ENCODE measurements at regions not wholly inside any gene's neighbourhood (a gene's known extent, or its start where the extent isn't known, plus 50 kb on each side); places are given as distances from the start of the nearest gene placed in this dataset.

DNA sequence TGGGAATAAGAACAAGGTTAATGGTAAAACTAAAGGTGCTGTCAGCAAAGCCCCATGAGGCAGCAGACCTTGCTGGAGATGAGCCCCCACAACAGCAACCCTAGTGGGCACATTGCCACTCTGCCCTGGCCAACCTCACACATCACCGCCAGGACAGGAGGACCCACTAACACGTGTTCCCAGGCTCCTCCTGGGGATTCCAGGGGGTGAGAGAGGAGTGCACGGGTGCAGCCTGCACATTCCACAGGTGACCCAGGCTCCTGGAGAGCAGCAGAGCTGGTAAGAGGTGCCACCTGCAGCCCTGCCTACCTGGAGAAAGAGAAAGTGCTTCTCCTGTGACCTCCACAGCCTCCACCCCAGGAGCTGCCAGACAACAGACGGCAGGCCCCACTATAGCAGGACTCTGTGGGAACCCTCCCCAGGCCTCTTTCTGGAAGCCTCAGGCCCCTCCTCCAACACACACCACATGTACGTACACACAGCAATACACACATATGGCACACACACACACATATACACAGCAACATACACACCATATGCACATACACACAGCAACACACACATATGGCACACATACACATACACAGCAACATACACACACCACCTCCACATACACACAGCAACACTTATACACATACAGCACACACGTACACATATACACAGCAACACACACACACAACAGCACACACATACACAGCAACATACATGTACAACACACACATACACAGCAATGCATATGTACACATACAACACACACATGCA, 187.1 kb downstream of the GLI2 start:
- no peak for DNase-seq

DNA sequence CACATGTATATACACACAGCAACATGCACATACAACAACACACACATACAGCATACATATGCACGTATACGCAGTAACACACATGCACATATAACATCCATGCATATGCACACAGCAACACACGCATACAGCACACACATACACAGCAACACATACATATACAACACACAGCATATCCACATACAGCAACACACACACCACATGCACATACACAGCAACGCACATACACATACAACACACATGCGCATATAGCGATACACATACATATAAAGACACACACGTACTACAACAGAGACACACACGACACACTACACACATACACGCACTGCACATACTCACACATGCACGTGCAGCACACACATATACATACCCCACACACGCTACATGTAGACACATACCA, 187.8 kb downstream of the GLI2 start:
- no peak for DNase-seq

DNA sequence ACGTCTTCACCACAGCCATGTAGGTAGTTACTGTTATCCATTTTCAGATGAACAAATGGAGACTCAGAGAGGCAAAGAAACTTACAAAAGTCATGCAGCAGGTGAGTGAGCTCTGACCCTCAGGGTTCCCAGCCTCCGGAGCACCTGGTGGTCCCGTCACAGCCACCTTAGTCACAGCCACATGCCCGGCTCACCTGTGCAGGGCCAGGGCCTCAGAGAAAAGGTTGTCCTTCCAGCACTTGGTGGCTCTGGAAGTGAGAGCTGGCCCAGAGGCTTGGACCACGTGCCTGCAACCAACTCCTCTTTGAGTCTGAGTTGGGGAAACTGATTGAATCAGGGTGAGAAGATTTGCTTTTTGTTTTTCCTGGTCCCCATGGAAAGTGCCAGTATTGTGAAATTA, 189.3 kb downstream of the GLI2 start:
- DNase-seq, result no peak

DNA sequence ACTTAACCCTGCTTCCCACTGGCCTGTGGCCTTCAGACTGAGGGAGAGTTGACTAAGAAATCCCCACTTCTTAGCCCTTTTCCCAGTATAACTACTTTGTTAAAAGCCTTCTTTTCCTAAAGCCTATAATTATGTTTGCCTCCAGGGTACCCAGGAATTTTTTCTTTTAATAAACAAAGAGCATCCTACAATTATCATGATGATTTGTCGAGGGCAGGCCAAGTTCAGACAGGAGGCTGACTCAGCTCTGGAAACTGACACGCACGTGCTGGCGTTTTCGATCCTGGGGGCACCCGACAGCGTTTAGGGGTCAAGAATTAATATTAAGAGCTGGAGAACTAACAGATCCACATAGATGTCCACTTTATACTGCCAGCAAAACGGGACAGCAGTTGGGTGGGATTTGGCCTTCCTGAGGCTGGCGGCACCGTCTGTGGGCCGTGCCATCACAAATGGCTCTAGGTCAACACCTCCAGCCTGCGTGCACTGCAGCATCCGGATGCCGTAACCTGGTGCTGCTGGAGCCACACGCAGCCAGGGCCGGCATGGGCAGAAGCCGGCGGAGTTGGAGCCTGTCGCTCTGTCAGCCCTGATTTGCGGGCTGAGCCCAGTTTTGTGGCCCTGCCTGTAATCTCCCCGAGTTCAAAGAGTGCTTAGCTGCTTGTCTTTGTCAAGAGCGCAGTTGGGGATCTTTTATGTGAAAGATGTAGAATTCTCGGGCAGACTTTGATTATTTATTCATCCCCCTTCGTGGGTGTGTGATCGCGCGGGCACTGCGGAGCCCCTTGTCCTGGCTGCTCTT, 191.0 kb downstream of the GLI2 start:
- no peak for DNase-seq

DNA sequence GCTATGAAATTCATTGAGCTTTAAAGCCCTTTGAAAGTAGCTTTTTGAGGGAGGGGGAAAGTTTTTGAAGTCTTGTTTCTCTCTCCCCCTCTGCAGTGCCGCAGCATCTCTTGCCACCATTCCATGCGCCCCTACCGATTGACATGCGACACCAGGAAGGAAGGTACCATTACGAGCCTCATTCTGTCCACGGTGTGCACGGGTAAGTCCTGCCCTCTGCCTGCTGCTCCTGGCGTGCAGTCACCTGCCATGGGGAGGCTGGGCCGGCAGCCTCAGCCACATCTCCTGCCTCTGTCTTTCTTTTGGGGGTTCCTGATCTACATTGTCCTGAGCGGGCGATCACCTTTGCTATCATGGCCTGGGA, 191.6 kb downstream of the GLI2 start:
- DNase-seq, result no peak

DNA sequence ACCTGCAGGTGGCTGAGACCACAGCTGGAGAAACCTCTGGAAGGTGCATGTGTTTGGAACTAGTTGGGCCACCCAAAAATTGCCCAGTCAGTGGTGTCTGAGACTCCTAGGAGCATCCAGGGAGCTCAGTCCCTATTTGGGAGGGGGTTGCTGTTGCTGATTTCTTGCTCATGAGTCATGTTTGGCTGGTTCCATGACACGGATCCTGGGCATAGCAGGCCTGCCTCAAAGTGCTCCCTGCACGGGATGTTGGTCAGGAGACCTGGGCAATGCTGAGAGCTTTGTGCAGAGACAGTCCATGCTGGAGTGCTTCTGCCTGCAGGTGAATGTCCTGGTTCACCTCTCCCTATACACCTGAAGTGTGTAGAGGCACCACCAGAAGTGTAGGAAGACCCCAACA, 194.2 kb downstream of the GLI2 start:
- no peak for DNase-seq

DNA sequence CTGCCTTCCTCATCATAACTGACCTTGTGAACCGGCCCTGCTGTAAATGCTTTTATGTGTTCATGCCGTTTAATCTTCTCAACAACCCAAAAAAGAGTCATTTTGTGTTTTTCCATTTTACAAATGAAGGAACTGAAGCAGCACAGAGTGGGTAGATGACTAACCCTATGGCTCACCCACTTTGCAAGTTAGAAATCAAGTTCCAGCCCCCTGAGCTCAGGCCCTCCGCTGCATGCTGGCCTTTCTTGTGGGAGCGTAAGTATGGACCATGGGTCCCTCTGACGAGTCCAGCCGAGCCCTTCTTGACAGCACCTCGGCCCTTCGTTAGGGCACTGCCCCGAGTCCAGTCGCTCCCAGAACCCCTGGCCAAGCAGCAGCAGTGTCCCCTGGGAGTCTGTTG, 194.6 kb downstream of the GLI2 start:
- DNase-seq, result no peak

DNA sequence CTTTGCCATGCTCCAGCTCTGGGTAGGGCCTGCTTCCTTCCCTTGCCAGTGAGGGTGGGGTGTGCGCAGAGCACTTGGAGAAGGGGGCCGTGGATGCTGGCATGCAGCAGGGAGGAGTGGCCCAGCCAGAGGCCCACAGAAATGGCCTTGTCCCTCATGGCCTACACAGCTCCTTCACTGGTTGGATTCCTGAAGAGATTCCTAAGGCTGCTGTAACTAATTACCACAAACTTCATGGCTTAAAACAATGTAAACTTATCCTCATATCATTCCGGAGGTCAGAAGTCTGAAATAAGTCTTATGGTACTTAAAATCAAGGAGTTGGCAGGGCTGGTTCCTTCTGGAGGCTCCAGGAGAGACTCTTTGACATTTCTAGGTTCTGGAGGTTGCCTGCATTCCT, 195.2 kb downstream of the GLI2 start:
- no peak for DNase-seq

DNA sequence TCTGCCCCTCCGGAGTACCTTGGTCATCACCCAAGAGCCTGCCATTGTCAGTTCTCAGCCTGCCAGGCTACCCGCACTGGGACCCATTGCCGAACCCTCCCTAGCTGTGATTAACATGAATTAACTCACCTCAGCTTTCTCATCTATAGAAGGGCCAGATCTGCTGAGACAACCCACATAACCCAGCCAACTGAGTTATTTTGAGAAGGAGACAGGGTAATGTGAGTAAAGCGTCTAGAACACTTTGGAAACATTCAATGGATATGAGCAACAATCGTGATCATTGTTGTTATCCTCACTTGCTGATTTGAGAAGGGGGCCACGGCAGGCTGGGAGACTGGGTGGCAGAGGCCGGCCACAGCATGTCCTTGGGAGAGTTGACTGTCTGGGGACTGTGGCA, 196.8 kb downstream of the GLI2 start:
- no peak for DNase-seq

DNA sequence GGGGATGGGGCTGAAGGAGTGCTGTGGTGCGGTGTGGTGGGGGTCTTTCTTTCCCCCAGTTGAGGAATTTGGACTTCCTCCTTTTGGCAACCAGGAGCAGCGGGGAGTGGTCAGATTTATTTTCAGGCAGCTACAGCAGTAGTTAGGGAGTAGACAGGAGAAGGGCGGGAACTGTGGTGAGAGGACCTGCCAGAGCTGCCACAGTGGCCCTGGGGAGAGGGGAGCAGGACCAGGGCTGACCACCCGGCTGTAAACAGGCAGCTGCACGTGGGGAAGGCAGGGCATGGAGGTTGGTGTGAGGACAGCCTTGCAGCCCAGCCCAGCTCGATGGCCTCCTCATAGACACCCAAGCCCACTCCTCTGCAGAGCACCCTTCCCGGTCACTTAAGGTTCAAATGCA, 197.2 kb downstream of the GLI2 start:
- no peak for DNase-seq

DNA sequence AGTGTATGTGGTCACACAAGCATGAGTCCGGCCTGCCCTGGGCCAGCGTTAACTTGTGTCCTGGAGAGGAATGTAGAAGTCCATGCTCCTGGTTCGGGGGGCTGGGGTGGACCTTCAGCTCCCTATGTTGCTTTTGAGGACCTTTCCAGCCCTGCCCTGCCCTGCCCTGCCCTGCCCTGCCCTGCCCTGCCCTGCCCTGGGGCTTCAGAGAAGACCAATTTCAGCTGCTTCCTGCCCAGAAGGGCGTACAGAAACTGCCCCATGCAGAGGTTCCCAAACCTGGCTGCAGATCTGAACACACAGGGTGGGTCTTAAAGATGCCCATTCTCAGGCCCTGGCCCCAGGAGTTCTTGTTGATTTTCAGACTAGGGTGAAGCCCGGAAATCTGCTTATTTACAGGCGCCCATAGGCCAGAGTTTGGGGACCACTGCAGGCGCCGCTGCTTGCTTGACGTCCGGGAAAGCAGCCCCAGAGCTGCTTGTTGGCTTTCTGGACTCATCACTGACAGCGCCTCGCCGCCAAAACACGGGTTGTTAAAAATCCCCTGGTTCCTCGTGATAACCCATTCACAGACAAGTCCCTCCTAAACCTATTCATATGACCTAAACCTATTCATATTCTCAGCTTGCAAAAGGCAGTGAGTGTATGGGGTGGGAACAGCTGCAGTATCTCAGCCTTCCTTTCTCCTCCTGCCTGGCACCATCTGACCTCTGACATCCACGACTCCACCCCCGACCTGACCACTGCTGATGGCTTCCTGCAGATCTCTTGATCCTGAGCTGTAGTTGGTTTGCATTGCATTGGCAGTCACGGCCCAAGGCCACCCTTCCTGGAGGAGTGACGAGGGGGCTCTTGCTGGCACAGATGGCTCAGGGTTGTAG, 198.3 kb downstream of the GLI2 start:
- no peak for DNase-seq

DNA sequence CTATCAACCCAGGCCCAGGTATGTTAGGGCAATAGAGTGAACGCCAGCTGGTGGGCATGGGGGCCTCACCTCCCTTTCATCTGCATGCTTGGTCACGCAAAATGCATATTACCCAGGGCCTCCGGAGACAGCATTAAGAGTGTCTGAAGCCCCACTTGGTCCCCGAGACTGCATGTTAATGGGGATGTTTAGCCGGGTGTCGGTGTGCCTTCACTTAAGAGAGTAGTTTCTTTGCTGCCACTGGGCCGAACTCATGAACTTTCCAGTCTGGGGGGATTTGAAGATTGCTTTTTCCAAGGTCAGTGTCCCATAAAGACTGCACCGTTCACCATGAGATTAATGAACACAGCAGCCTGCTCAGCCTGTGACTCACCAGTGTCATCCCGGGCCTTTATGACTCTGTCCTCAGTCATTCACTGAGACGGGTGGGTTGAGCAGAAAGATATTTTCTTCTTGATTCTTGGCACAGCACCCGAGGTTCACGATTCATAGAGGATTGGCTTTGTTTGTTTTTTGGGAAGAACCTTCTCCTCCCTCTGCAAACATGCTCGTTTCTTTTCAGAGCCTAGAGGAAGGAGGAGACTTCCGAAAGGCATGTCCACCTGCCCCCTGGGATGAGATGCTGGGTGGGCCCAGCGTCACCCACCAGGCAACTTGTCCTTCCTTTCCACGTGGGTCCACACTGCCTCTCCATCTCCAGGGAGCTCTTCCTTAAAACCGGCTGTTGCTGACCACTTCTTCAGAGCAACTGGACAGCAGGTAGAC, 199.1 kb downstream of the GLI2 start:
- no peak for DNase-seq

DNA sequence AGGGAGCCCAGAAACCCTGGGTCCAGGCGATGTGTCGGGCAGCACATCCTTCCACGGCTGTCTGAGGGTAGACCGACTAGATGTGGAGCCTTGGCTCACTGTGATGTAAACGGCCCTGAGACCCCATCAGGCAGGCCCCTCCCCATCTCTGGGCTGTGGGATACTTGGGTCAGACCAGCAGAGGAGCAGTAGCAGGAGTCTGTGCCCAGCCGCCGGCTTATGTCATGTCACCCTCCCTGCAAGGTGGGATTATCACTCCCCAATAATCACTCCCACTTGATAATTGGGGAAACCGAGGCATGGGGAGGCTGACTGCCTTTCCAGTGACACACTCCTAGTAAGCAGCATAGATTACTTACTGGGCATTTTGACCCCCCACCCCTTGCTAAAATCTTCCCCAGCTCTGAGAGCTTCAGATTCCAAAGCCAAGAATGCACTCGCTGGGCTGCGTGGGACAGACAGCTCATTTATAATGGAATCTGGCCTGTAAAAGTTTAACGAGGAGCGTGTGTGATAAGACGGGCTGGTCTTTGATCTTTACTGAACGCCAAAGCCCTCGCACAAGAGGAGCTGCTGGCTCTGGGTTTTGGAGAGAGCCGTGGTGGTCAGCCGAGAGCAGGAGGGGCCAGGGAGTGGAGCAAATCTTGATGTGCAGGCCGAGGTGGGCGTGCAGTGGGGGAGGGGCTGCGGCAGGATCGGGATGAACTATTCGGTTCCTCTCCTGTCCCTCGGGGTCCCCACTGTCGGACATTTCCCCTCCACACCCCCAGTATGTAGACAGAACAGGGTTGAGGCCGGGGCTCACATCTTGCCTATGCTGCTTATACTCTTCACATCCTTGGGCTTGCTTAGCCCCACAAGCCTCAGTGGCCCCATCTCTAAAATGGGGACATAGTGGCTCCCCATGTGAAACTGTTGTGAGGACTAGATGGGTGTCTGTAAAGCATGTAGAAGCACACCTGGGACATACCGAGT, 200.0 kb downstream of the GLI2 start:
- DNase-seq, result no peak

DNA sequence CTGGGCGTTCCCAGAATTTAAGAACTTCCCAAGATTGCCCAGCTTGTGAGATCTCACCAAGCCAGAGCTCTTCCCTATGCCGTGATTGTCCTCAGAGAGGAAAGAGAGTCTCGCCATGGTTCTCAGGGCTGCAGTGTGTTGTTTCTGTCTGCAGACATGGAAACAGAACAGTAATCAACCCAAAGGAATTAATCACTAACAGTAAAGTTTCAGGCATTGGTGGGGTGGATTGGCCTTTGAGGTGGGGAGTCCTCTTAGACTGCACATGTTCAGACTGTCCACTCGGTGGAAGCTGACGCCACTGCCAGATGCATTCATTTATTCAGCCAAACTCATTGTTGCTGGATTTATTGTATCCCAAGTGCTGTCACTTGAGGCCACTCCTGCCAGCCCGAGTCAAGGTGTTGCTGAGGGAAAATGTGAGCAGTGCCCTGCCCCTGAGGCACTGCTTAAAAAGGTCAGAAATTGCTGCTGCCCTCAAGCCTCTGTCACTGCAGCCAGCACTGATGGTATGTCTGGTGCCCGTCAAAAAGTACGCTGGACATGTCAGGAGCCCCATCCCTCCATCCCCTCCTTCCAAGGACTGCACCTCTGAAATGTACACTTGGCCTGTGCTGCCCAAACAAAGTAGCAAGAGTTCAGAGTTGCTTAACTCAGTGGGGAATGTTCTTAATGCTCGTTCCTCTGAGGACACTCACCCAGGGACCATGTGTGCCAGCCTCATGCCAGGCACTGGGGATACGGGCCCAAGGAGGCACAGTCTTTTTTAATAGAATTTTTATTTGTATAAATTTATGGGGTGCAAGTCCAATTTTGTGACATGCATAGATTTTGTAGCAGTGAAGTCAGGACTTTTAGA, 201.0 kb downstream of the GLI2 start:
- DNase-seq, result no peak

DNA sequence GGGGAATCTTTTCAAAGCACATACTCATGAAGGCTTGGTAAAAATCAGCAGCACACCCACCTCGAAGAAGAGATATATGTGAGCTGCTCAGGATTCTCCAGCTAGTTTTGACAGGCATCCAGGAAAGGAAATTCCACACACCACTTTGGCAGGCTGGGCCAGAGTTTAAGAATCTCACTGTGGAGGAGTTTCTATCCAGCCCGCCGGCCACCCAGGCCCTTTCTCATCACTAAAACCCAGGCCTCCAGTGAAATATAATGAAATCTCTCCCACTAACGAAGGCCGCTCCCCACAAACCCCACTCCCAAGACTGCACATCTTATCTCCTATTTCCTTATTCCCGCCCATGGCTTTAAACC, 202.0 kb downstream of the GLI2 start:
- DNase-seq, result no peak

DNA sequence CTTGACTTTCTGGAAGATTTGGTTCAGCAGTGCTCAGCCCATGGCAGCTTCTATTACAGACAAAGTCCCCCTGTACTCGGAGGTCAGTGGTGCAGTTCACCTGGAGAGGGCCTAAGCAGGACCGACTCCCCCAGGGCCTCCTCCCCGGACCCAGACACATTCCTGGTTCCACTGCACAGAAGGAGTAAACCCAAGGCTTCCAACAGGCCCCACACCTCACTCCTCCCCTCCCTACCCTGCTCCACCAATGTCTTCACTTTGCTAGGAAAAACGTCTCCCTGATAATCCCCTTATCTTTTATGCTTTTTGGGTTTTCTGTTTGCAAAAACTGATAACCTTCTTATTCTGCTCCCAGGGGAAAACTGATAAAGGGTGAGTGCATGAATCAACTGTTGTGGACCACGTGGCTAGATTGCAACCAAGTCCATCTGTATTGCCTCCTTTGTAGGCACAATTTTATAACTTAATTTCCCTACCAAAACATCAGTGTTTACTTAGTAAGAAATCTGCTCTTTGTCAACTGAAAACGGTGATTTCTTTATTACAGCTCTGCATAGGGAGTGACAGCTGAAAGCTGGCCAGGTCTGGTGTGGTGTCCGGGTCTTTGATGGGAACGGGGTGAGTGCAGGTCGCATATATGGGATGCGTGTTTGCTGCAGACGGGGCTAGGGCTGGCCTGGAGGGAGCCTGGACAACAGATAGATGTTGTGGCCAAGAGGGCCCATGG, 202.5 kb downstream of the GLI2 start:
- no peak for DNase-seq

DNA sequence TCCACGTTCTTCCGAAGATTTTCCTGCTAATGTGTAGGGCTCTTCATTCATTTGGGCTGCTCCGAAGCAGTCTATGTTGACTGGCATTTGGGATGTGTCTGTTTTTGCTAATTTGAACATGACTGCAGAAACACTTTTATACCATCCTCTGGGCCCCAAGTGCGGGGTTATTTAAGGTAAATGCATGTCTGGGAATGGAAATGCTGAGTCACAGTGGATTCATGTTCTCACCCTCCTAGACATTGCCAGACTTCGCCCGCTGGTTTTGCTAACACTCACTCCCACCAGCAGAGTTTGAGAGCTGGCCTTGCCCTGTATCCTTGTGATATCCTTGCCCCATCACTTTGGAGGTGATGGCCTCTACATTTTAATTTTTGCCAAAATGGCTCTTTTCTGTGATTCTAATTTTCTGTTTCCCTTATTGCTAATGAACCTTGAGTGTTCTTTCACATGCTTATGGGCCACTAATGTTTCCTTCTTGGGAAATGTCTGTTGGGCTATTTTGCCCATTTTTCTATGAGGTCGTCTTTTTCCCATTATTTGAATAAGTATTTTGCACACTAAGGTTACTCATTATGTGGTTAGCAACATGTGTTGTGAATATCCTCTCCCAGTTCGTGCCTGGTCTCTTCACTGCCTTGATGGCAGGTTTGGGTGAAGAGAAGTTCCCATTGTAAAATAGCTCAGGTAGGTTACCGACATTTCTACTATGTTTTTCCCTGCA, 204.1 kb downstream of the GLI2 start:
- no peak for DNase-seq

DNA sequence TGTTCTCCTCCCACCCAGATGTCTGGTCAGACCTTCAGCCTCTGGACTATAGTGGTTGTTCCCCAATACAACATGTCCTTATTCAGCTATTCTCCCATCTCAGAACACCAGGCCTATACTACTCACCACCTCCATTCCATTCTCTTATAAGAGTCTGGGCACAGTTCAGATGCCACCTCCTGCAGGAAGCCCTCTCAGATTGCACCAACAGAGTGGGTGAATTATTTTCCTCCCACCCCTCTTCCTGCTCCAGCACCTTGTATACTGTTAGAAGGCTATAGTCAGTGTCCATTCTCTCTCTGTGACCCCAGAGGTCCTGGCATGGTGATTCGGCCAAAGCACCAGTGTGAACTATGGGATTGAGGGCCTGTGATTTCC, 204.6 kb downstream of the GLI2 start:
- DNase-seq, result no peak

DNA sequence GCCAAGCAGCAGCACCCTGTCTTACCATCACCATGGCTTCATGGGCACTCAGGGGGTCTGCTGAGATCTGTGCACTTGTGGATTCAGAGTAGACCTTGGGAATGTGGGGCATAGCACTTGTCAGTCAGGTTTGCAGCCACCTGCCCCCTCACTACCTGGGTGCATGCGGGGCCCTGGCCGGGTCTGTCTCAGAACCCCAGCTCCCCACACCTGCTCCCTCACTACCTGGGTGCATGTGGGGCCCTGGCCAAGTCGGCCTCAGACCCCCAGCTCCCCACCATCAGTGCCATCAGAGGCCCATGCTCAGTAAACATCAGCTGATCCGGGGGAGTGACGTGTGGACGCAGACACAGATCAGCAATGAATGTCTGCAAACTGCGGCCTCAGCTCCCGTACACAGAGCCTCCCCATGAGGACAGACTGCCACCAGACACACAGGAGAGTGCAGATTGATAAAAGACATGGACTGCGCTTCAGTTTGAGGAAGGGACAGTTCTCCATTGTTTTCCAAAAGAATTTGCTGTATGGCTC, 205.1 kb downstream of the GLI2 start:
- no peak for DNase-seq

Data from activated CD4-positive, alpha-beta T cell treated with anti-CD3 and anti-CD28 coated beads for 1 hour (primary cell).